Hepatocyte (in vitro differentiated cells): ENCODE measurements at regions not wholly inside any gene's neighbourhood (a gene's known extent, or its start where the extent isn't known, plus 50 kb on each side); places are given as distances from the start of the nearest gene placed in this dataset.
A peak's percentile ranks its signal among the peaks of the same experiment; 100 is the strongest.

Experiments used
- EZH2 ChIP-seq: fragments of 200-600 bp; sonication (generic); IDR thresholded peaks from 2 replicates; pipeline ENCODE4 v1.6.1; 2016; ENCODE audit warnings: antibody characterized with exemption, mild to moderate bottlenecking, borderline replicate concordance
- EZH2phosphoT487 ChIP-seq: fragments of 200-600 bp; sonication (generic); IDR thresholded peaks from one replicate; pipeline ENCODE4 v1.6.1; 2018; ENCODE audit warnings: antibody characterized with exemption, mild to moderate bottlenecking, low read depth, moderate library complexity; ENCODE audit not compliant: unreplicated experiment, severe bottlenecking
- TF ChIP-seq, protein P1 (sequence below): fragments of 200-600 bp; sonication (generic); IDR thresholded peaks from 2 replicates; pipeline ENCODE4 v1.5.1; 2016; ENCODE audit warnings: antibody characterized with exemption, mild to moderate bottlenecking; ENCODE audit not compliant: poor library complexity

- TF ChIP-seq, protein P1, sequence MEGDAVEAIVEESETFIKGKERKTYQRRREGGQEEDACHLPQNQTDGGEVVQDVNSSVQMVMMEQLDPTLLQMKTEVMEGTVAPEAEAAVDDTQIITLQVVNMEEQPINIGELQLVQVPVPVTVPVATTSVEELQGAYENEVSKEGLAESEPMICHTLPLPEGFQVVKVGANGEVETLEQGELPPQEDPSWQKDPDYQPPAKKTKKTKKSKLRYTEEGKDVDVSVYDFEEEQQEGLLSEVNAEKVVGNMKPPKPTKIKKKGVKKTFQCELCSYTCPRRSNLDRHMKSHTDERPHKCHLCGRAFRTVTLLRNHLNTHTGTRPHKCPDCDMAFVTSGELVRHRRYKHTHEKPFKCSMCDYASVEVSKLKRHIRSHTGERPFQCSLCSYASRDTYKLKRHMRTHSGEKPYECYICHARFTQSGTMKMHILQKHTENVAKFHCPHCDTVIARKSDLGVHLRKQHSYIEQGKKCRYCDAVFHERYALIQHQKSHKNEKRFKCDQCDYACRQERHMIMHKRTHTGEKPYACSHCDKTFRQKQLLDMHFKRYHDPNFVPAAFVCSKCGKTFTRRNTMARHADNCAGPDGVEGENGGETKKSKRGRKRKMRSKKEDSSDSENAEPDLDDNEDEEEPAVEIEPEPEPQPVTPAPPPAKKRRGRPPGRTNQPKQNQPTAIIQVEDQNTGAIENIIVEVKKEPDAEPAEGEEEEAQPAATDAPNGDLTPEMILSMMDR = peak; percentile 77
- TF ChIP-seq EZH2phosphoT487 (no peak), EZH2 (no peak)
Observed at GRCh38 chr9:119961774-119962424, 592.7 kb upstream of the BRINP1 start.
